Choroid plexus epithelial cell (primary cell): ENCODE measurements at regions not wholly inside any gene's neighbourhood (a gene's known extent, or its start where the extent isn't known, plus 50 kb on each side); places are given as distances from the start of the nearest gene placed in this dataset.

ENCODE experiments used
- DNase-seq: peaks from one replicate; pipeline ENCODE4 v3.0.0-alpha.2; 2010; ENCODE audit warnings: low read depth
- H3K4me3 ChIP-seq: 2 replicates; pipeline ENCODE4 v1.5.1; 2011; ENCODE audit warnings: low read depth, mild to moderate bottlenecking, control low read depth, low read length, moderate library complexity
- TF ChIP-seq, protein P1 (sequence below): conservative IDR thresholded peaks from 2 replicates; pipeline ENCODE4 v1.5.1; 2011; ENCODE audit warnings: low read depth, mild to moderate bottlenecking, control low read depth, inconsistent platforms, low read length, moderate library complexity

- TF ChIP-seq, protein P1, sequence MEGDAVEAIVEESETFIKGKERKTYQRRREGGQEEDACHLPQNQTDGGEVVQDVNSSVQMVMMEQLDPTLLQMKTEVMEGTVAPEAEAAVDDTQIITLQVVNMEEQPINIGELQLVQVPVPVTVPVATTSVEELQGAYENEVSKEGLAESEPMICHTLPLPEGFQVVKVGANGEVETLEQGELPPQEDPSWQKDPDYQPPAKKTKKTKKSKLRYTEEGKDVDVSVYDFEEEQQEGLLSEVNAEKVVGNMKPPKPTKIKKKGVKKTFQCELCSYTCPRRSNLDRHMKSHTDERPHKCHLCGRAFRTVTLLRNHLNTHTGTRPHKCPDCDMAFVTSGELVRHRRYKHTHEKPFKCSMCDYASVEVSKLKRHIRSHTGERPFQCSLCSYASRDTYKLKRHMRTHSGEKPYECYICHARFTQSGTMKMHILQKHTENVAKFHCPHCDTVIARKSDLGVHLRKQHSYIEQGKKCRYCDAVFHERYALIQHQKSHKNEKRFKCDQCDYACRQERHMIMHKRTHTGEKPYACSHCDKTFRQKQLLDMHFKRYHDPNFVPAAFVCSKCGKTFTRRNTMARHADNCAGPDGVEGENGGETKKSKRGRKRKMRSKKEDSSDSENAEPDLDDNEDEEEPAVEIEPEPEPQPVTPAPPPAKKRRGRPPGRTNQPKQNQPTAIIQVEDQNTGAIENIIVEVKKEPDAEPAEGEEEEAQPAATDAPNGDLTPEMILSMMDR: no peak
- no peak overlapping the region for H3K4me3 ChIP-seq
- peak; percentile 56 for DNase-seq
Measured at GRCh38 chr6:134850721-134851305, 99.1 kb downstream of the ALDH8A1 start.

DNA sequence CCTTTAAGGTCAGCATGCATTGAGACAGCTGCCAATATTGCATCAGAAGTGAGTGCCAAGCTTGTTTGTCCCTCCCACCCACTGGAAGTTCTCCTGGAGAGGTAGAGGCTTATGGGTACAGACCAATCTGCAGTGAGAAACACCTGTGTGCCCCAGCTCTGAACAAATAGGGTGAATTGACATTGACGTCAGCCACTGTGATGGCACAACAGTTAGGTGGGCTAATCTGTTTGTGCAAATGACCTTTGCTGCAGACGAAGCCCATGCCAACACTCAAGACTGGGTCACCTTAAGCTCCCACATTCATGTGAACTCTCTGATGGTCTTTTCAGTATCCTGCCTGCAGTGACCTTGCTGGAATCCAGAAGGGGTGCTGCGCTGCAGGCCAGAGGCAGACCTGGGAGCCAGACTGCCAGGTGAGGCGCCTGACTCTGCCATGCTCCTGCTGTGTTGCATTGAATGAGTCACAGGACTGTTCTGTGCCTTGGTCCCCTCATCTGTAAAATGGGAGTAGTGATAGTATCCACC lies 99.9 kb downstream of the ALDH8A1 start:
- TF ChIP-seq, protein P1: no peak
- no peak overlapping the region for H3K4me3 ChIP-seq
- no peak for DNase-seq

- DNase-seq: no peak
- TF ChIP-seq, protein P1: no peak
- no peak overlapping the region for H3K4me3 ChIP-seq
Measured at GRCh38 chr6:134848076-134848475, 101.8 kb downstream of the ALDH8A1 start.

DNA sequence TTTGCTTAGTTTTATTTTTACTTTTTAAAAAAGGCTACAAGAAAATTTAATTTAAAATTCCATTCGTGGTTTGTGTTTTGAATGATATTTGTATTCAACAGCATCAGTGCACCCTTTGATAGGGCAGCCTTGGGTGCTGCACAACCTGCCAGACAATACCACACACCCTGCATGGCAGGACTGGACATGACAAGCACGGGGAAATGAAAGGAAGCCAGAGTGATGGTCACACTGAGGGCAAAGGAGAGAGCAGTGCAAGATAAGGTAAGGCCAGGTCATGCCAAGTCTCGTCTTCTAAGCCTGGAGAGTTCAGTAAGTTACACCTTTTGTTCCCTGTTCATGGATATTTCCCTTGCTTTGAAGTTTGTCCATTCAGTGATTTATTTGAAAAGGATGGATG lies 103.0 kb downstream of the ALDH8A1 start:
- no peak for DNase-seq
- no peak overlapping the region for H3K4me3 ChIP-seq
- TF ChIP-seq, protein P1: no peak

DNA sequence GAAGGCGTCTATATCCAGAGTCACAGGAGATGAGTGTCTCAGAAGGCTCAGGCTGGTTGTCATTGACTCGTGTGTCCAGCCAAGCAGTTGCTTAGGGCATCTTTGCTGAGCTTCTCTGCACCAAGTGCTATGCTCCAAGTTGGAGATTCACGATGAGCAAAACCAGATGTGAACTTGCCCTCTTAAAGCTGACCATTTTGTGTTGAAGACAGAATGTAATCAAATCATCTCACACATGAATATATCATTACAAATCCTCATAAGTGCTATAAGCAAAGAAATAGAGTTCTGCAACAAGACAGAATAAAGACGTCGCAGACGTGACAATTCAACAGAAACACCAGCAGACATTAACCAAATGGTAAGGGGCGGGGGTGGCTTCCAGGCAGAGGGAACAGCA lies 103.9 kb downstream of the ALDH8A1 start:
- TF ChIP-seq, protein P1: no peak

DNA sequence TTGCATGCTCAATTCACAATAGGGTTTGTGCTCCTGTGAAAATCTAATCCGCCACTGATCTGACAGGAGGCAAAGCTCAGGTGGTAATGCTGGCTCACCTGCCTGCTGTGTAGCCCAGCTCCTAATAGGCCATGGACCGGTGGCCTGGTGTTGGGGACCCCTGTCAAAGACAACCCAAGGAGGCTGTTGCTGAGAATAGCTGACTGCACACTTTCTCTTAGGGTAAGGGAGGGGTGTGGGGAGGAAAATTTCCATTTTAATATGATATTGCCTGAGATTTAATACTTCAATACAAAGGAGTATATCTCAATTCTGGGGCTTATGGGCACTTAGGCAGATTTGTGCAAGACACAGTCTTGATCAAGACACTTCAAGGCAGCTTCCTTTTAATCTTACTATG lies 105.8 kb downstream of the ALDH8A1 start:
- no peak for DNase-seq
- TF ChIP-seq, protein P1: no peak
- no peak overlapping the region for H3K4me3 ChIP-seq

More for the DNA sequence above, 103.9 kb downstream of the ALDH8A1 start:
- DNase-seq: no peak
- H3K4me3 ChIP-seq: no peak overlapping the region
